Brain microvascular endothelial cell (primary cell): ENCODE measurements at regions not wholly inside any gene's neighbourhood (a gene's known extent, or its start where the extent isn't known, plus 50 kb on each side); places are given as distances from the start of the nearest gene placed in this dataset.
"Not testable (repeated sequence)": the region's sequence is repeated elsewhere in the genome, so short reads cannot be mapped to it uniquely, and the experiment has no call there.

Experiments
- DNase-seq: peaks from one replicate; pipeline ENCODE4 v3.0.0-alpha.2; 2020
- H3K27ac ChIP-seq: fragments of 250-450 bp; sonication (Bioruptor Pico); 2 replicates; pipeline ENCODE4 v1.5.1; 2020; ENCODE audit warnings: mild to moderate bottlenecking, moderate library complexity
- H3K27me3 ChIP-seq: fragments of 250-450 bp; sonication (Bioruptor Pico); replicated peaks from 2 replicates; pipeline ENCODE4 v1.5.1; 2020; ENCODE audit warnings: mild to moderate bottlenecking
- H3K36me3 ChIP-seq: fragments of 250-450 bp; sonication (Bioruptor Pico); replicated peaks from 2 replicates; pipeline ENCODE4 v1.5.1; 2020; ENCODE audit warnings: mild to moderate bottlenecking
- H3K4me3 ChIP-seq: 2 replicates; pipeline ENCODE4 v1.5.1; 2011; ENCODE audit warnings: low read depth, mild to moderate bottlenecking, control low read depth, low read length, moderate library complexity
- in situ Hi-C: cut with HindIII; loops from 2 replicates; pipeline ENCODE4 v1.10.0; 2017; ENCODE audit warnings: low sequenced_read_pairs, low pct_ligation_motif_present
- TF ChIP-seq, protein P1 (sequence below): IDR thresholded peaks from 2 replicates; pipeline ENCODE4 v1.5.1; 2011; ENCODE audit warnings: low read depth, mild to moderate bottlenecking, moderate library complexity, low read length, control low read depth, inconsistent platforms; ENCODE audit errors: missing control alignments

DNA sequence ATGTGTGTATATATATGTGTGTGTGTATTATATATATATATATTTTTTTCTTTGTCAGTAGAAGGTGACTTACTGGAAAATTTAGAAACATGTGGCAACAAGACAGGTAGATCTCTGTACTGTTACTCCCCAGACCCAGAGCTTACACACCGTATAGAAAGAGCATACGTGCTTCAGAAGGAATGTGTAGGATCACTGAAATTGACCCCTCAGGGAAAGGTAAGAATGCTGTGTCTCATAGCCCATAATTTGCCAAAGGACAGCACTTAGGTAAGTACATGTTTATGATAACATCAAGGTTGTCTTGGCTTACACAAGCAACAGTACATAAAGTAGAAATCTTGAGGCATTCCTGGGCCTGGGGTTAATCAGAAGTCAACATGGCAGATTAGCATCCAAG lies 54.2 kb upstream of the PDE3B start:
- Histone ChIP-seq H3K27ac (no peak overlapping the region), H3K36me3 (no peaks in the 10 kb centered on the region), H3K27me3 (no peaks in the 10 kb centered on the region), H3K4me3 (no peak overlapping the region)
- no peak for DNase-seq
- in situ Hi-C loops, result no loop called here
- TF ChIP-seq, protein P1, sequence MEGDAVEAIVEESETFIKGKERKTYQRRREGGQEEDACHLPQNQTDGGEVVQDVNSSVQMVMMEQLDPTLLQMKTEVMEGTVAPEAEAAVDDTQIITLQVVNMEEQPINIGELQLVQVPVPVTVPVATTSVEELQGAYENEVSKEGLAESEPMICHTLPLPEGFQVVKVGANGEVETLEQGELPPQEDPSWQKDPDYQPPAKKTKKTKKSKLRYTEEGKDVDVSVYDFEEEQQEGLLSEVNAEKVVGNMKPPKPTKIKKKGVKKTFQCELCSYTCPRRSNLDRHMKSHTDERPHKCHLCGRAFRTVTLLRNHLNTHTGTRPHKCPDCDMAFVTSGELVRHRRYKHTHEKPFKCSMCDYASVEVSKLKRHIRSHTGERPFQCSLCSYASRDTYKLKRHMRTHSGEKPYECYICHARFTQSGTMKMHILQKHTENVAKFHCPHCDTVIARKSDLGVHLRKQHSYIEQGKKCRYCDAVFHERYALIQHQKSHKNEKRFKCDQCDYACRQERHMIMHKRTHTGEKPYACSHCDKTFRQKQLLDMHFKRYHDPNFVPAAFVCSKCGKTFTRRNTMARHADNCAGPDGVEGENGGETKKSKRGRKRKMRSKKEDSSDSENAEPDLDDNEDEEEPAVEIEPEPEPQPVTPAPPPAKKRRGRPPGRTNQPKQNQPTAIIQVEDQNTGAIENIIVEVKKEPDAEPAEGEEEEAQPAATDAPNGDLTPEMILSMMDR, result no peak

GRCh38 chr11:14591046-14591445 lies 52.6 kb upstream of the PDE3B start:
- DNase-seq, H3K27me3 ChIP-seq, in situ Hi-C loops, H3K4me3 ChIP-seq, H3K36me3 ChIP-seq, H3K27ac ChIP-seq: not testable (repeated sequence)

DNA sequence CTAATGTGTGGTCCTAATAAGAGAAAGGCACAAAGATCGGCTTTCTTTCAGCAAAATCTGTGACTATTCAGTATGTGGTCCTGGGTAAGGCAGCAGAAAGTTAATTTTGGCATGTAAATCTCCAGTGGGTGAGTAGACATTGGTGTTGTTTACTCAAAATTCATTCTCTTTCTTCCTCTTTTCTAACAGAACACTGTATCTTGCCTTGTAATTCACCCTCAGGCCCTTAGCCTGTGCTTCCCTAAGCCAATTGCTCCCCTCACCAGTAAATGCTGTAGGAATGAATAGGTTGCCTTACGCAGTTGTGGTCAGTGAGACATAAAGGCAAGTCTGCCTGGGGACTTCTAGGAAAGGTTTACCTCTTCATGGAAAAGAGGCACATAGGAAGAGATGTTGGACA lies 49.9 kb upstream of the PDE3B start:
- Histone ChIP-seq H3K27ac (no peak overlapping the region), H3K36me3 (no peaks in the 10 kb centered on the region), H3K27me3 (no peaks in the 10 kb centered on the region), H3K4me3 (no peak overlapping the region)
- DNase-seq, result no peak
- in situ Hi-C loops, result no loop called here
- TF ChIP-seq, protein P1, result no peak
